Lung (tissue), 11 donors: ENCODE measurements at regions not wholly inside any gene's neighbourhood (a gene's known extent, or its start where the extent isn't known, plus 50 kb on each side); places are given as distances from the start of the nearest gene placed in this dataset.

Experiments
- ATAC-seq: fragments of 200-7000 bp; cut with Tn5 transposase; one replicate; pipeline ENCODE4 v1.9.1; 2020; ENCODE audit warnings: moderate number of reproducible peaks; ENCODE audit not compliant: insufficient read depth, low FRiP score
- DNase-seq, 3 donors: peaks; one replicate each; pipeline ENCODE4 v3.0.0-alpha.2; 2013 to 2017
- H3K27ac ChIP-seq, 2 donors: one replicate each; pipeline ENCODE4 v1.5.1; 2013; ENCODE audit warnings: mild to moderate bottlenecking in 2 of 2, moderate library complexity in 2 of 2, control low read depth in 1 of 2, inconsistent platforms in 1 of 2, low read depth in 1 of 2, low read length in 1 of 2
- H3K27me3 ChIP-seq, 3 donors: one replicate each; pipeline ENCODE4 v1.5.1; 2013; ENCODE audit warnings: low read length in 2 of 3; ENCODE audit not compliant: control insufficient read depth in 3 of 3, insufficient read depth in 3 of 3
- H3K36me3 ChIP-seq, 4 donors: one replicate each; pipeline ENCODE4 v1.5.1; 2013; ENCODE audit warnings: low read length in 4 of 4, mild to moderate bottlenecking in 1 of 4, moderate library complexity in 1 of 4; ENCODE audit not compliant: control insufficient read depth in 4 of 4, insufficient read depth in 4 of 4
- H3K4me1 ChIP-seq, 5 donors: one replicate each; pipeline ENCODE4 v1.5.1; 2013; ENCODE audit warnings: low read length in 5 of 5, mild to moderate bottlenecking in 2 of 5, moderate library complexity in 1 of 5; ENCODE audit not compliant: control insufficient read depth in 5 of 5, insufficient read depth in 5 of 5
- H3K4me3 ChIP-seq: one replicate; pipeline ENCODE4 v1.5.1; 2013; ENCODE audit warnings: mild to moderate bottlenecking, control low read depth, moderate library complexity
- H3K9ac ChIP-seq, 2 donors: one replicate each; pipeline ENCODE4 v1.5.1; 2013; ENCODE audit warnings: low read length in 2 of 2, control low read depth in 1 of 2; ENCODE audit not compliant: insufficient read depth in 1 of 2
- H3K9me3 ChIP-seq, 4 donors: one replicate each; pipeline ENCODE4 v1.5.1; 2013; ENCODE audit warnings: low read length in 3 of 4, mild to moderate bottlenecking in 1 of 4, moderate library complexity in 1 of 4; ENCODE audit not compliant: control insufficient read depth in 4 of 4, insufficient read depth in 3 of 4
- WGBS, 2 donors: extraction: QIAGEN DNeasy Blood & Tissue Kit; methylation state at CpG; one replicate each; pipeline ENCODE4 v1.1.7; 2013; 5-methylcytosine and 5-hydroxymethylcytosine counted together
- TF ChIP-seq, protein P1 (sequence below): IDR thresholded peaks from 2 replicates; pipeline ENCODE4 v1.5.1; 2012; ENCODE audit warnings: mild to moderate bottlenecking; ENCODE audit errors: control extremely low read depth, extremely low read depth
- donor health status: control.
- donor health status: control.
- donor health status: Bipolar disorder and iron deficiency.
- donor health status: healthy.
- donor health status: DM: yes; HTN: yes; CAD: no.

DNA sequence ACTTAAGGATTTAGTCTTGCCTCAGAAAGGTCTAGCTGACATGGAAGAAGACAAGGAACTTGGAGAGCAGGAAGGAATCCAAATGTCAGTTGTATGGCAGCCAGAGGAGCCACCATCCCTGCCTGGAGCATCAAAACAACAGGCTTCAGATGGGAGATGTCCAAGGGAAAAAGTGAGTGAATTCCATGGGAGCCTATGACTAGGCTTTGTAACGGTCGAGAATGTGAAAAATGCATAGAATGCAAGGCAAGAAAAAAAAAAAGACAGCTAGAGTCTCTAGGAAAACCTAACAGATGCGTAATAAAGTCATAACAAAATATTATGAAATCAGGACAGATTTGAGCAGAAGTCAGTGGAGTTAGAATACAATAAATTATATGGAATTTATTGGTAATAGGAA lies 183.7 kb upstream of the LSM14A start:
- TF ChIP-seq, protein P1, sequence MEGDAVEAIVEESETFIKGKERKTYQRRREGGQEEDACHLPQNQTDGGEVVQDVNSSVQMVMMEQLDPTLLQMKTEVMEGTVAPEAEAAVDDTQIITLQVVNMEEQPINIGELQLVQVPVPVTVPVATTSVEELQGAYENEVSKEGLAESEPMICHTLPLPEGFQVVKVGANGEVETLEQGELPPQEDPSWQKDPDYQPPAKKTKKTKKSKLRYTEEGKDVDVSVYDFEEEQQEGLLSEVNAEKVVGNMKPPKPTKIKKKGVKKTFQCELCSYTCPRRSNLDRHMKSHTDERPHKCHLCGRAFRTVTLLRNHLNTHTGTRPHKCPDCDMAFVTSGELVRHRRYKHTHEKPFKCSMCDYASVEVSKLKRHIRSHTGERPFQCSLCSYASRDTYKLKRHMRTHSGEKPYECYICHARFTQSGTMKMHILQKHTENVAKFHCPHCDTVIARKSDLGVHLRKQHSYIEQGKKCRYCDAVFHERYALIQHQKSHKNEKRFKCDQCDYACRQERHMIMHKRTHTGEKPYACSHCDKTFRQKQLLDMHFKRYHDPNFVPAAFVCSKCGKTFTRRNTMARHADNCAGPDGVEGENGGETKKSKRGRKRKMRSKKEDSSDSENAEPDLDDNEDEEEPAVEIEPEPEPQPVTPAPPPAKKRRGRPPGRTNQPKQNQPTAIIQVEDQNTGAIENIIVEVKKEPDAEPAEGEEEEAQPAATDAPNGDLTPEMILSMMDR = no peak
- H3K9ac ChIP-seq = no peak overlapping the region
- peaks cover 0 to 11% (median 7%) of the 10 kb centered on the region in 4 donors for H3K9me3 ChIP-seq
- H3K4me1 ChIP-seq = no peaks in the 10 kb centered on the region
- DNase-seq = no peak
- H3K4me3 ChIP-seq = no peak overlapping the region
- no peak for ATAC-seq
- no peaks in the 10 kb centered on the region for H3K36me3 ChIP-seq
- no peaks in the 10 kb centered on the region for H3K27me3 ChIP-seq
- H3K27ac ChIP-seq = no peak overlapping the region
- 70 to 74% methylated on average over 3 of the region's 3 CpGs for WGBS, 2 donors

DNA sequence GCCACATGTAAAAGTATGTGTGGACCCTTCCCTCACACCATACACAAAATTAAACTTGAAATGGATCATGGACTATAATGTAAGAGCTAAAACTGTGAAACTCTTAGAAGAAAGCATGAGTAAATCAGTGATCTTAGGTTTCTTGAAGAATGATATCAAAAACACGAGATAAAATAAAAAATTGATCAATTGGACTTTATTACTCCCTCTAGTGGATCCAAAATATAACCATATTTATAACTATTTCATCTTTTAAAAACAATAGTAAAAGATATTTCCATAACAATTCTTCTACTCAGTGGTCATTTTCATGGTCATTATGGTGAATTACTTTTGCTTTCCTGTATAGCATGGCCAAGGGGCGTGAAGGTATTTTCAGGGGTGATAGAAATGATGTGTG lies 174.6 kb upstream of the LSM14A start:
- no peak overlapping the region for H3K9ac ChIP-seq
- H3K36me3 ChIP-seq = no peaks in the 10 kb centered on the region
- ATAC-seq = no peak
- H3K4me1 ChIP-seq = peaks cover 0 to under 1% (median 0%) of the 10 kb centered on the region in 5 donors
- TF ChIP-seq, protein P1 = no peak
- peaks cover 0 to 2% (median 0%) of the 10 kb centered on the region in 3 donors for H3K27me3 ChIP-seq
- no peaks in the 10 kb centered on the region for H3K9me3 ChIP-seq
- WGBS, 2 donors = 54 to 80% methylated on average over 2 of the region's 2 CpGs
- H3K27ac ChIP-seq = no peak overlapping the region
- DNase-seq = no peak
- H3K4me3 ChIP-seq = no peak overlapping the region

DNA sequence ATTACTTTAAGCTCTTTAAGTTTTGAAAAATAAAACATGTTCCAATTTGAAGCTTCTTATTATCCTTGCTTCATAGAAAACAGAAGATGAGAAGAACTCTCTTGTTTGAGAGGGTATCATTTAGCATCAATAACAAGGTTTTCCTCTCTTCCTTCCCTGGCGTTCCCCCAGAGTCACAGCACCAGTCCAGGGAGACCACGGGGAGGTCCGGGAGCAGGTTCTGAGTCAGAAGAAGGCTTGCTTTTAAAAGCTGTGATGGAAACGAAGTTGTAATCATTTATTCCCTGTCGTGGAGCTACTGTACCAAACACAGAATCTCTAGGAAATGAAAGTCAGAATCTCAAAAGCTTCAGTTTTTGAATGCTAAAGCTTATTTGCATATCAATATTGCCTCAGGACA lies 174.0 kb upstream of the LSM14A start:
- Histone ChIP-seq H3K9me3 (no peaks in the 10 kb centered on the region), H3K27ac (no peak overlapping the region), H3K4me1 (peaks cover 0 to 2% (median 0%) of the 10 kb centered on the region in 5 donors), H3K36me3 (no peaks in the 10 kb centered on the region), H3K4me3 (no peak overlapping the region), H3K27me3 (peaks cover 0 to 2% (median 0%) of the 10 kb centered on the region in 3 donors), H3K9ac (no peak overlapping the region)
- TF ChIP-seq, protein P1 = no peak
- DNase-seq (no peak), ATAC-seq (no peak)
- 24 to 43% methylated on average over 5 of the region's 5 CpGs for WGBS, 2 donors

DNA sequence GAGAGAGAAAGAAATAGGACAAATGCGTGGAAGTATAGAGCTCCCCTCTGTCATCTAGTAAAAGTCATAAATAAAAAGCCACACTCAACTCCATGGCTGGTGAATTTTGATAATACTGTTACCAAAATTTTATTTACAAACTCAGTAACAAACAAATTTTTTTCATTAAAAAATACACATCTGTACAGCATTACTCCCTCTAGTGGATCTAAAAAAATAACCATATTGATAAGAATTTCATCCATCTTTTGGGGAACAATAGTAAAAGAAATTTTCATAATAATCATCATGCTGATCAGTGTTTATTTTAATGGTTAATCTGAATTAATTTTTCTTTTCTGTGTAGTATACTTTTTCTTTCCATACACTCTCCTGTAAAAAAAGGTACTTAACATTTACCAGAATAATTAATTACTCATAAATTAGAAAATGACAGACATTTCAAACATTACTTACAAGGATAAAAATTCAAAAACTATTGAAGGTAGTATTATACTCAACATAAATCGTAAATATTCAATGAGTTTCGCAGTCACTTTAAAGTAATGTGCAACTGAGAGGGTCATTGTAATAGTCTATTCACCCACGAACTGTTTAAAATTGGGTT lies 173.5 kb upstream of the LSM14A start:
- TF ChIP-seq, protein P1 = peak; percentile 2
- Histone ChIP-seq H3K27me3 (peaks cover 0 to 2% (median 0%) of the 10 kb centered on the region in 3 donors), H3K4me3 (no peak overlapping the region), H3K9ac (no peak overlapping the region), H3K36me3 (no peaks in the 10 kb centered on the region), H3K9me3 (no peaks in the 10 kb centered on the region), H3K4me1 (peaks cover 0 to 2% (median 0%) of the 10 kb centered on the region in 5 donors), H3K27ac (no peak overlapping the region)
- ATAC-seq = no peak
- DNase-seq = peak in 2 of 3 donors; percentile 22
- 72 to 81% methylated on average over 4 of the region's 4 CpGs for WGBS, 2 donors
